GM12865 (cell line): ENCODE measurements at regions not wholly inside any gene's neighbourhood (a gene's known extent, or its start where the extent isn't known, plus 50 kb on each side); places are given as distances from the start of the nearest gene placed in this dataset.

ENCODE experiments used
- DNase-seq: peaks from one replicate; pipeline ENCODE4 v3.0.0; 2010; ENCODE audit warnings: low read depth
- H3K4me3 ChIP-seq: 2 replicates; pipeline ENCODE4 v1.5.1; 2011; ENCODE audit warnings: mild to moderate bottlenecking, low read depth, low read length, control low read depth
- TF ChIP-seq, protein P1 (sequence below): IDR thresholded peaks from 2 replicates; pipeline ENCODE4 v1.5.1; 2011; ENCODE audit warnings: low read length, control low read depth, low read depth, inconsistent platforms; ENCODE audit not compliant: insufficient read depth; ENCODE audit errors: missing control alignments

DNA sequence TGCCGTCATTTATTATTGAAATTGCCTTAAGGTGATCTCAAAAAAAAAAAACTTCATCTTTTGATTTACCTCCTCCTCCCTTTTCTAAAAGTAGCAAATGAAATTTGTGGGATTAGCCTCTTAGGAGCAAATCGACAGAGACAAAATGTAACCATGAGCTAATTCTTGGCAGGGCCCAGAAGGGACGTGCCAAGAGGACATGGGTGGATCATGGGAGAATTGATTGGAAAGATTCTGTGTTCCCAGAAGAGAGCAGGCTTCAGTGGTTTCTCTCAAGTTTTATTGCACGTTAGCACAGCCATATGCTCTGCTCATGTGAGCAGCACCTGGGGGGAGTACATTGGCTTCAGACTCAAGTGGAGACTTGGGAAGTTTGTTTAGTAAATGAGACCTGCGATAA lies 394.6 kb downstream of the ELAVL2 start:
- DNase-seq: no peak
- TF ChIP-seq, protein P1, sequence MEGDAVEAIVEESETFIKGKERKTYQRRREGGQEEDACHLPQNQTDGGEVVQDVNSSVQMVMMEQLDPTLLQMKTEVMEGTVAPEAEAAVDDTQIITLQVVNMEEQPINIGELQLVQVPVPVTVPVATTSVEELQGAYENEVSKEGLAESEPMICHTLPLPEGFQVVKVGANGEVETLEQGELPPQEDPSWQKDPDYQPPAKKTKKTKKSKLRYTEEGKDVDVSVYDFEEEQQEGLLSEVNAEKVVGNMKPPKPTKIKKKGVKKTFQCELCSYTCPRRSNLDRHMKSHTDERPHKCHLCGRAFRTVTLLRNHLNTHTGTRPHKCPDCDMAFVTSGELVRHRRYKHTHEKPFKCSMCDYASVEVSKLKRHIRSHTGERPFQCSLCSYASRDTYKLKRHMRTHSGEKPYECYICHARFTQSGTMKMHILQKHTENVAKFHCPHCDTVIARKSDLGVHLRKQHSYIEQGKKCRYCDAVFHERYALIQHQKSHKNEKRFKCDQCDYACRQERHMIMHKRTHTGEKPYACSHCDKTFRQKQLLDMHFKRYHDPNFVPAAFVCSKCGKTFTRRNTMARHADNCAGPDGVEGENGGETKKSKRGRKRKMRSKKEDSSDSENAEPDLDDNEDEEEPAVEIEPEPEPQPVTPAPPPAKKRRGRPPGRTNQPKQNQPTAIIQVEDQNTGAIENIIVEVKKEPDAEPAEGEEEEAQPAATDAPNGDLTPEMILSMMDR: no peak
- H3K4me3 ChIP-seq: no peak overlapping the region

DNA sequence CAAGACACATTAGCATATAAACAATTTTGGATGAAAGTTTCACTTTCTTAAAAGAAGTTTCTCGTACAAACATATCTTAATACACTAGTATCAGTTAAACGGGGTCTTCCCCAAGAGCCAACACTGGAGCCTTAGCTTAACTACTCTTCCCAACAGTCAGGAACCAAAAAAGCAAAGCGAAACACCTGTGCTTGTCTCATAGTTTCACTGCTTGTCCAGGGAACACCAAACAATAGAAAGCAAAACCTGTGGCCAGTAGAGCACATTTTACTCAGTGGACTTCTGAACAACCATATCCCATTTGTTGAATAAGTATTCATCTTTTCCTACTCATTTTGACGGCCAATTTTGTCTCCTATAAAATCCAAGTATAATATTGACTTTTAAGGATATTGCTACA lies 391.4 kb downstream of the ELAVL2 start:
- DNase-seq: no peak
- TF ChIP-seq, protein P1: no peak

DNA sequence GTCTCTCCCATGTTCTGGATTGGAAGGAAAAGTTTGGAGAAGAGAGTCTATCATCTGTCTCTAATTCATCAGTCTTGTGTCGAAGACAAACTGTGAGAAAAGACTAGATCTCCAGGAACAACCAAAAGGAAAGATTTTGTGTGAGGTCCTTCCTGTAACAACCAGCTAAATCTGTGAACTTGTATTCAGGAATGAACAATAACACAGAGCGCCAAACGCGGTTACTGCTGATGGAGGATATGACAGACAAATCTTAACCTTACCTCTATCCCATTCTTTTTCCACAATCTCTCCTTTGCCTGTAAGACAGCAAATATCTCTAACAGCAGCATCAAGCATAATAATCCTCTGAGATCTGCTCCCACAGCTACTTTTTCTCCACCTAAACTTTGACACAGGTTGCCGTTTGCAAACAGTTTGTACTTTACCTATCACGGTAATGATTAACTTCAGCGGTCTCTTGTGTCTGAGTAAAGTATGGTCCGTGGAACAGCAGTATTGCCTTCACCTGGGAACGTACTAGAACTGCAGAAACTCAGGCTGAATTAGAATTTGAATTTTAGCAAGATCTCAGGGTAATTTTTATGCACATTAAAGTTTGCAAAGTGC lies 387.6 kb downstream of the ELAVL2 start:
- no peak for DNase-seq
- H3K4me3 ChIP-seq: no peak overlapping the region
- TF ChIP-seq, protein P1: no peak

More for the DNA sequence above, 391.4 kb downstream of the ELAVL2 start:
- no peak overlapping the region for H3K4me3 ChIP-seq

DNA sequence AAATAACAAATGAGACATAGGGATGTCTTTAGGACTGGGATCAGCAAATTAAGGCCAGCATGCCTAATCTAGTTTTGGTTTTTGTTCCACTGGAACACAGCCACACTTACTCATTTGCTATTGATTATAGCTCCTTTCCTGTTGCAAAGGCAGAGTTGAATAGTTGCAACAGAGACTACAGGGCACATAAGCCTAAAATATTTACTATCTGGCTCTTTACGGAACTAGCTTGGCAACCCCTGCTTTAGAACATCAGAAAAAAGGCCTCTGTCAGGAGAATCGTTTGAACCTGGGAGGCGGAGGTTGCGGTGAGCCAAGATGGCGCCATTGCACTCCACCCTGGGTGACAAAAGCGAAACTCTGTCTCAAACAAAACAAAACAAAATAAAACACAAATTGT lies 384.8 kb downstream of the ELAVL2 start:
- TF ChIP-seq, protein P1: no peak
- DNase-seq: no peak

DNA sequence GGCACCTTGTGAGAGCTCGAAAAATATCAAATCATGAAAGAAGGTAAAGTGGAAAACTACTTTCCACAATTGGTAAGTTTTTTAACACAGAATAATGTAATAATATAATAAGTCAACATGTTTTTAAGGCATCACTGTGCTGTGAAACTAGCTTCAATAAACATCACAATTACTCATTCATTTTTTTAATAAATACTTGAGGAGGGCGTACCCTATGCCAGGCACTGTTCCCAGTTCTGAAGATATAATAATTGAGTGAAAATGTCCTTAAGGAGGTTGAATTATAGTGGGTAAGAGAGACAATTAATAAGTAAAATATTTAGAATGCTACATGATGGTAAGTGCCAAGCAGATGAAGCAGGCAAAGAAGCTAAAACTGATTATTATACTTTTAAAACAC lies 381.4 kb downstream of the ELAVL2 start:
- TF ChIP-seq, protein P1: no peak
- H3K4me3 ChIP-seq: no peak overlapping the region
- no peak for DNase-seq

More for the DNA sequence above, 384.8 kb downstream of the ELAVL2 start:
- H3K4me3 ChIP-seq: no peak overlapping the region

DNA sequence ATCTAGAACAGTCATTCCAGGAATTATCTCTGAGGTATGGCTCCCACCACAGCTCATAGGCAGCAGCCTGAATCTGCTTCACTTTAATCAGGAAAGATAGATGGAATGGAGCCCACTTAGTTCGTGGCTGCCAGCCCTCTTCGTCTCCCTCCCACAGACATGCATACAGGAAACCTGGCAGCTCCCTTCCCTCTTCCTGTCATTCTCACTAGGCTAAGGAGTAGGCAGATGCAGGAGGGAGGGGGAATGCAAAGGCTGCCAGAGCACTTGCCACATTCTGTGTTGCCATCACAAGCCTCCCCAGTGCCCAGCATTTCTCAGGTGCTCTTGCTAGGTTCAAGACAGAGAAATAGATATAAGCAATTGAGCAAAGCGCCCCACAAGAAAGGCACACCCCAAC lies 378.9 kb downstream of the ELAVL2 start:
- TF ChIP-seq, protein P1: no peak
- no peak for DNase-seq
- H3K4me3 ChIP-seq: no peak overlapping the region

DNA sequence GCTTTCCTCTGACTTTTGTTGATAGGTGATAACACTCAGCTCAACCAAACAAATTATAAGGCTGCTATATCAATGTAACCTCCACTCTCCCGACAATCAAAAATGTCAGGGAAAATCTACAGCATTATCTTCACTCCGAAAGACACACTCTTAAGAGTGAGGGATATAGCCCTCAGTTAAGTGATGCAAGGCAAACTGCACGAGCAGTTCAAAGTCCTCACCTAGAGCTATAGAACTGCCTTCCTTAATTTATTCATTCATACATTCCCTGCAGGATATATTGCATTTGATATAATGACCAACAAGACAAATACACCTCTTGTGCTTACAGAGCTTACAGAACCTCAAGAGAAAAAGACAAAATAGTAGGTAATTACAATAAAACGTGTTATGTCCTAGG lies 378.1 kb downstream of the ELAVL2 start:
- H3K4me3 ChIP-seq: no peak overlapping the region
- no peak for DNase-seq
- TF ChIP-seq, protein P1: no peak
